ENCODE measurements at regions not wholly inside any gene's neighbourhood (a gene's known extent, or its start where the extent isn't known, plus 50 kb on each side); places are given as distances from the start of the nearest gene placed in this dataset.
"Not testable (repeated sequence)": the region's sequence is repeated elsewhere in the genome, so short reads cannot be mapped to it uniquely, and the experiment has no call there.

- DNase-seq = peak; percentile 57 to 95
Observed at GRCh38 chr3:4228295-4228694, 74.9 kb upstream of the SETMAR start.

DNA sequence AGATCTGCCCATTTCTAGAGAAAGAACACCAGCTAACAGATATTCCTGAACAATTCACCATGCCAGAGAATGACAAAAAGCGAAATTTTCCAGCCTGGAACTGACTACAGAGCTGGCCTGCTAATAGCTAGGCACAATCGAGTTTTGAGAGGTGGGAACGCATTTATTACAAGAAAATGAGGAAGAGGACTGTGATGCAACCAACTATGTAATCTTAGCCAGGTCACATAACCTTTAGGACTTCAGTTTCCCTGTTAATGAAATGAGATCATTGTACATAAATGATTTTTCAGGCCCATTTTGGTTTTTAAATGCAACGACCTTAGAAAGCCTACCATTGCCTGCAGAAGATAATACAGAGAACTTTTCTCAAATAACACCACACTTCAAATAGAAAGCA is 72.1 kb upstream of the SETMAR start:
- DNase-seq = no peak

DNA sequence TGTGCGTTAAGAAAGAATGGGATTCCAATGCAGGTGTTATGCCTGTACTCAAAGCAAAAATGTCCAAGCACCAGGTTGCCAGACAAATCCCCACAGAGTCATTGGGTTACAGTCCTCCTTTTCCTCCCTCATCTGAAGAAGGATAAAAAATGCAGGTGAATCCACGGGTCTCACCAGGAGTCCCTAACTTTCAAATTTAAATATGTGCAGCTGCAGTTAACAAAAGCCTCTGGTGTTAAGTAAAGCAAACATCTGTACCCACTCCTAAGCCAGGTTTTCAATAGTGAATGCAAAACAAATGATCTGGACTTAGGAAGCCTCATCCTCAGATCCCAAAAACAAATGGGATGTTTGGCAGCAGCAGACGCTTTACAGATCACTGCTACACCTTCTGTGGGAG is 70.4 kb upstream of the SETMAR start:
- DNase-seq = no peak

DNA sequence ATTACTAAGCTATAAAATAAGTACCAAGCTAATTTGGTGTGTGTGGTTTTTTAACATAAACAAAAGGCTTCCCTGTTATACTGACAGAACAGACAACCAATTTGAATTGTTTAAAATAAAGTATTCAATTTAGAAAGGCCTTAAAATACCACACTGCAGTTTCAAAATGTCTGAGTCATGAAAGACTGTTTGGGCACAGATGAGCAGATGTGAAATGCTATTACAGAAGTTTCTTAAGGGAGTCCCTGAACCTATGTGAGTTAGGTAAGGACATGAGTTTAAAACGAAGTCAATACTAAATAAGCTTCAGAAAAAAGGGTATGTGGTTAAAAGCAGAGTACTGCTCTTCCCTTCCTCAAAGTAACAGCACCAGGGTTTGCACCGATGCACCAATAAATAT is 69.7 kb upstream of the SETMAR start:
- no peak for DNase-seq

GRCh38 chr3:4234889-4235288 is 68.3 kb upstream of the SETMAR start:
- DNase-seq = no peak

- no peak for DNase-seq
Observed at GRCh38 chr3:4235690-4236089, 67.5 kb upstream of the SETMAR start.

GRCh38 chr3:4241595-4242170 is 61.5 kb upstream of the SETMAR start:
- no peak for DNase-seq

GRCh38 chr3:4245671-4246070 is 57.5 kb upstream of the SETMAR start:
- DNase-seq = no peak

- peak in 1 of 2 experiments; percentile 49 for DNase-seq
Observed at GRCh38 chr3:4247391-4247790, 55.8 kb upstream of the SETMAR start.

DNA sequence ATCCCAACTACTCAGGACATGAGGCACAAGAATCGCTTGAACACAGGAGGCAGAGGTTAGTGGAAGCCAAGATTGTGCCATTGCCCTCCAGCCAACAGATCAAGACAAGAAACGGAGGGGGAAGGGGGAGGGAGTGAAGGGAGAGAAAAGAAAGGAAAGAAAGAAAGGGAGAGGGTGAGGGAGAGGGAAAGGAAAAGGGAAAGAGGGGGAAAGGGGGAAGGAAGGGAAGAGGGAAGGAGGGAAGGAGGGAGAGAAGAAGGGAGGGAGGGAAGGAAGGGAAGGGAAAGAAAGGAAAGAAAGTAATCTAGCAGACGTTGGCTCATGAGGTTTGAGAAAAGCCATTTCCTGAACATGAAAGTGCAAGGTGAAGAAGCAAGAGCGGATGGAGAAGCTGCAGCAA is 53.1 kb upstream of the SETMAR start:
- no peak for DNase-seq

DNA sequence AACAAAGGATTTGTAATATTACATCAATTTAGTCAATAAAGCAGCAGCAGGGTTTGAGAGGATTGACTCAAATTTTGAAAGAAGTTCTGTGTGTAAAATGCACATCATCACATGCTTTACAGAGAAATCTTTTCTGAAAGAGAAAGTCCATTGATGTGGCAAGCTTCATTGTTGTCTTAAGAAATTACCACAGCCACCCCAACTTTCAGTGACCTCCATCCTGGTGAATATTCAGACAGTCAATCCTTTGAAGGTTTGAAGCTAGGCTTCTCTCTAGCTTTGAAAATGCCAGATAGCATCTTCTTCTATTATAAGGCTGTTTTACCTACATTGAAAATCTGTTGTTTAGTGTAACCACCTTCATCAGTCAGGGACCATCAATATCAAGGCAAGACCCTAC is 51.8 kb upstream of the SETMAR start:
- DNase-seq = no peak

DNA sequence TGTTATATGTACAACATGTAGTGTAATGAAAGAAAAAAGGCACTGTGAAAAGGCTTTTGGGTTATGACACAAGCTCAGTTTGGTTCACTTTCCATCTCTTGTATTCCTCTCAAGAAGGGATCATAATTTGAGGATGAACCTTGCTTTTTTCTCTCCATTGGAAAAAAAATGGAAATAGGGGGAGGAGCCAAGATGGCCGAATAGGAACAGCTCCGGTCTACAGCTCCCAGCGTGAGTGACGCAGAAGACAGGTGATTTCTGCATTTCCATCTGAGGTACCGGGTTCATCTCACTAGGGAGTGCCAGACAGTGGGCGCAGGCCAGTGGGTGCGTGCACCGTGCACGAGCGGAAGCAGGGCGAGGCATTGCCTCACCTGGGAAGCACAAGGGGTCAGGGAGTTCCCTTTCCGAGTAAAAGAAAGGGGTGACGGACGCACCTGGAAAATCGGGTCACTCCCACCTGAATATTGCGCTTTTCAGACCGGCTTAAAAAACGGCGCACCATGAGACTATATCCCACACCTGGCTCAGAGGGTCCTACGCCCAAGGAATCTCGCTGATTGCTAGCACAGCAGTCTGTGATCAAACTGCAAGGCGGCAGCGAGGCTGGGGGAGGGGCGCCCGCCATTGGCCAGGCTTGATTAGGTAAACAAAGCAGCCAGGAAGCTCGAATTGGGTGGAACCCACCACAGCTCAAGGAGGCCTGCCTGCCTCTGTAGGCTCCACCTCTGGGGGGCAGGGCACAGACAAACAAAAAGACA is 49.9 kb upstream of the SETMAR start:
- not testable (repeated sequence) for DNase-seq

Measured in NCI-H524 (cell line).